ENCODE measurements at regions not wholly inside any gene's neighbourhood (a gene's known extent, or its start where the extent isn't known, plus 50 kb on each side); places are given as distances from the start of the nearest gene placed in this dataset.

GRCh38 chr10:30116041-30116491, 56.7 kb upstream of the JCAD start:
- no peak overlapping the region for H3K27ac ChIP-seq (ENCODE audit: low read depth, low read length, poor library complexity, severe bottlenecking)
- H3K79me2 ChIP-seq (ENCODE audit: insufficient read depth, low read depth, low read length), result no peaks in the 10 kb centered on the region
- no peak for TF ChIP-seq EZH2phosphoT487 (IDR thresholded peaks at IDR 0.05; ENCODE audit: borderline replicate concordance, low read depth, low read length)
- no peak for TF ChIP-seq CTCF (conservative IDR thresholded peaks at IDR 0.05; ENCODE audit: low read length)
- no peaks in the 10 kb centered on the region for H3K36me3 ChIP-seq (ENCODE audit: insufficient read depth, low read length)
- H4K20me1 ChIP-seq (ENCODE audit: insufficient read depth, low read length), result no peaks in the 10 kb centered on the region
- DNase-seq (ENCODE audit: low spot score), result no peak
- BruUV-seq (replicated peaks), result no TSS peak
- no peak overlapping the region for H3K4me3 ChIP-seq (ENCODE audit: low read depth, low read length, poor library complexity, severe bottlenecking)
- intact Hi-C loops (cut with micrococcal nuclease; ENCODE audit: unreplicated experiment), result no loop called here
- no peak overlapping the region for H2AFZ ChIP-seq (ENCODE audit: low read length)
- ChIA-PET CTCF (ENCODE audit: unreplicated experiment) (no interaction called here), POLR2A (no interaction called here)
- H3K9me3 ChIP-seq (ENCODE audit: low read length), result no peaks in the 10 kb centered on the region
- no peaks in the 10 kb centered on the region for H3K9me2 ChIP-seq (ENCODE audit: insufficient read depth, low read length)
- no peak overlapping the region for H3K4me2 ChIP-seq (ENCODE audit: low read length)
- no peaks in the 10 kb centered on the region for H3K4me1 ChIP-seq (ENCODE audit: insufficient read depth, low read length, poor library complexity, severe bottlenecking)

GRCh38 chr10:30115626-30115940, 56.2 kb upstream of the JCAD start:
- no peak overlapping the region for H3K4me2 ChIP-seq (ENCODE audit: low read length)
- ChIA-PET POLR2A (no interaction called here), CTCF (ENCODE audit: unreplicated experiment) (no interaction called here)
- no peak for DNase-seq (ENCODE audit: low spot score)
- H3K4me1 ChIP-seq (ENCODE audit: insufficient read depth, low read length, poor library complexity, severe bottlenecking), result no peaks in the 10 kb centered on the region
- H3K79me2 ChIP-seq (ENCODE audit: insufficient read depth, low read depth, low read length), result no peaks in the 10 kb centered on the region
- H3K36me3 ChIP-seq (ENCODE audit: insufficient read depth, low read length), result no peaks in the 10 kb centered on the region
- intact Hi-C loops (cut with micrococcal nuclease; ENCODE audit: unreplicated experiment), result no loop called here
- no peak overlapping the region for H3K27ac ChIP-seq (ENCODE audit: low read depth, low read length, poor library complexity, severe bottlenecking)
- H3K9me3 ChIP-seq (ENCODE audit: low read length), result no peaks in the 10 kb centered on the region
- no TSS peak for BruUV-seq (replicated peaks)
- H3K4me3 ChIP-seq (ENCODE audit: low read depth, low read length, poor library complexity, severe bottlenecking), result no peak overlapping the region
- TF ChIP-seq EZH2phosphoT487 (IDR thresholded peaks at IDR 0.05; ENCODE audit: borderline replicate concordance, low read depth, low read length), result no peak
- TF ChIP-seq CTCF (conservative IDR thresholded peaks at IDR 0.05; ENCODE audit: low read length), result no peak
- H3K9me2 ChIP-seq (ENCODE audit: insufficient read depth, low read length), result no peaks in the 10 kb centered on the region
- H4K20me1 ChIP-seq (ENCODE audit: insufficient read depth, low read length), result no peaks in the 10 kb centered on the region
- no peak overlapping the region for H2AFZ ChIP-seq (ENCODE audit: low read length)

GRCh38 chr10:30114881-30115625, 55.7 kb upstream of the JCAD start:
- H4K20me1 ChIP-seq (ENCODE audit: insufficient read depth, low read length), result no peaks in the 10 kb centered on the region
- no peak for DNase-seq (ENCODE audit: low spot score)
- ChIA-PET CTCF (ENCODE audit: unreplicated experiment) (no interaction called here), POLR2A (no interaction called here)
- no peak overlapping the region for H3K27ac ChIP-seq (ENCODE audit: low read depth, low read length, poor library complexity, severe bottlenecking)
- no peak overlapping the region for H3K4me3 ChIP-seq (ENCODE audit: low read depth, low read length, poor library complexity, severe bottlenecking)
- BruUV-seq (replicated peaks), result no TSS peak
- no peak overlapping the region for H2AFZ ChIP-seq (ENCODE audit: low read length)
- no peaks in the 10 kb centered on the region for H3K4me1 ChIP-seq (ENCODE audit: insufficient read depth, low read length, poor library complexity, severe bottlenecking)
- H3K79me2 ChIP-seq (ENCODE audit: insufficient read depth, low read depth, low read length), result no peaks in the 10 kb centered on the region
- no peak for TF ChIP-seq CTCF (conservative IDR thresholded peaks at IDR 0.05; ENCODE audit: low read length)
- no peak for TF ChIP-seq EZH2phosphoT487 (IDR thresholded peaks at IDR 0.05; ENCODE audit: borderline replicate concordance, low read depth, low read length)
- no peaks in the 10 kb centered on the region for H3K36me3 ChIP-seq (ENCODE audit: insufficient read depth, low read length)
- H3K9me2 ChIP-seq (ENCODE audit: insufficient read depth, low read length), result no peaks in the 10 kb centered on the region
- H3K9me3 ChIP-seq (ENCODE audit: low read length), result no peaks in the 10 kb centered on the region
- H3K4me2 ChIP-seq (ENCODE audit: low read length), result no peak overlapping the region
- intact Hi-C loops (cut with micrococcal nuclease; ENCODE audit: unreplicated experiment), result no loop called here
